ENCODE measurements at regions not wholly inside any gene's neighbourhood (a gene's known extent, or its start where the extent isn't known, plus 50 kb on each side); places are given as distances from the start of the nearest gene placed in this dataset.

- Histone ChIP-seq H3K27ac (ENCODE audit: low read depth, low read length) (no peak overlapping the region), H3K4me1 (ENCODE audit: insufficient read depth, low read length) (peaks cover 19% of the 10 kb centered on the region), H3K79me2 (ENCODE audit: insufficient read depth, low read length) (no peaks in the 10 kb centered on the region), H3K27me3 (ENCODE audit: insufficient read depth, low read length) (no peaks in the 10 kb centered on the region), H4K20me1 (ENCODE audit: insufficient read depth, low read length) (no peaks in the 10 kb centered on the region), H2AFZ (ENCODE audit: low read length) (no peak overlapping the region), H3K9me3 (ENCODE audit: low read depth, low read length) (no peaks in the 10 kb centered on the region), H3K4me3 (ENCODE audit: insufficient read depth, low read length) (no peak overlapping the region), H3K4me2 (ENCODE audit: insufficient read depth, low read length) (no peak overlapping the region), H3K36me3 (ENCODE audit: insufficient read depth, low read length) (no peaks in the 10 kb centered on the region)
- no peak for DNase-seq (ENCODE audit: insufficient read length, low spot score, missing footprints)
- TF ChIP-seq CTCF (IDR thresholded peaks at IDR 0.05; ENCODE audit: extremely low read depth, low read depth, low read length): no peak
These were observed 126.4 kb upstream of the GAS1 start for GRCh38 chr9:87073692-87074091.

- peaks cover 10% of the 10 kb centered on the region for H3K4me1 ChIP-seq (ENCODE audit: insufficient read depth, low read length)
- H3K4me2 ChIP-seq (ENCODE audit: insufficient read depth, low read length): no peak overlapping the region
- no peaks in the 10 kb centered on the region for H3K27me3 ChIP-seq (ENCODE audit: insufficient read depth, low read length)
- H2AFZ ChIP-seq (ENCODE audit: low read length): no peak overlapping the region
- H4K20me1 ChIP-seq (ENCODE audit: insufficient read depth, low read length): no peaks in the 10 kb centered on the region
- no peaks in the 10 kb centered on the region for H3K9me3 ChIP-seq (ENCODE audit: low read depth, low read length)
- no peak overlapping the region for H3K4me3 ChIP-seq (ENCODE audit: insufficient read depth, low read length)
- H3K27ac ChIP-seq (ENCODE audit: low read depth, low read length): no peak overlapping the region
- TF ChIP-seq CTCF (IDR thresholded peaks at IDR 0.05; ENCODE audit: extremely low read depth, low read depth, low read length): no peak
- no peaks in the 10 kb centered on the region for H3K79me2 ChIP-seq (ENCODE audit: insufficient read depth, low read length)
- H3K36me3 ChIP-seq (ENCODE audit: insufficient read depth, low read length): no peaks in the 10 kb centered on the region
- no peak for DNase-seq (ENCODE audit: insufficient read length, low spot score, missing footprints)
These were observed 128.2 kb upstream of the GAS1 start for GRCh38 chr9:87075537-87075936.

GRCh38 chr9:87076825-87077224 is 129.5 kb upstream of the GAS1 start:
- H3K27me3 ChIP-seq (ENCODE audit: insufficient read depth, low read length): no peaks in the 10 kb centered on the region
- H3K4me2 ChIP-seq (ENCODE audit: insufficient read depth, low read length): no peak overlapping the region
- no peaks in the 10 kb centered on the region for H3K79me2 ChIP-seq (ENCODE audit: insufficient read depth, low read length)
- H4K20me1 ChIP-seq (ENCODE audit: insufficient read depth, low read length): no peaks in the 10 kb centered on the region
- no peaks in the 10 kb centered on the region for H3K36me3 ChIP-seq (ENCODE audit: insufficient read depth, low read length)
- no peak for DNase-seq (ENCODE audit: insufficient read length, low spot score, missing footprints)
- H3K4me1 ChIP-seq (ENCODE audit: insufficient read depth, low read length): peaks cover 17% of the 10 kb centered on the region
- H3K9me3 ChIP-seq (ENCODE audit: low read depth, low read length): no peaks in the 10 kb centered on the region
- TF ChIP-seq CTCF (IDR thresholded peaks at IDR 0.05; ENCODE audit: extremely low read depth, low read depth, low read length): no peak
- H3K4me3 ChIP-seq (ENCODE audit: insufficient read depth, low read length): no peak overlapping the region
- H2AFZ ChIP-seq (ENCODE audit: low read length): no peak overlapping the region
- no peak overlapping the region for H3K27ac ChIP-seq (ENCODE audit: low read depth, low read length)

DNA sequence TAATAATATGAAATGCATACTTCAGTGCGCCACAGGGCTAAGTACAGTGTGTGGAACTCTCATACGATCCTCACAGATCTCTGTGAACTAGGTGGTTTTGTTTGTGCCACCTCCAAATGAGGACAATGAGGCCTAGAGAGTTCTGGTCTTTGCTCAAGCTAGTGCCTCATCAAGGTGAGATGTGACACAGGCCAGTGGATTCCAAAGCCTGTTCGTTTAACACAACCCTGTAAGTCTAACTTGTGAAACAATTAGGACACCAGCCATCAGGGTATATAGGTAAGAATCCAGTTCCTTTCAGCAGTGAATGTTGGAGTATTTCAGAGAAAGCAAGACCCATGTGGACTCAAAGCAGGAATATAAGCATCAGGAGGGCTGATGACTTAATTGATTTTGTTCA is 130.7 kb upstream of the GAS1 start:
- Histone ChIP-seq H2AFZ (ENCODE audit: low read length) (no peak overlapping the region), H3K27ac (ENCODE audit: low read depth, low read length) (no peak overlapping the region), H4K20me1 (ENCODE audit: insufficient read depth, low read length) (no peaks in the 10 kb centered on the region), H3K4me1 (ENCODE audit: insufficient read depth, low read length) (peaks cover 17% of the 10 kb centered on the region), H3K36me3 (ENCODE audit: insufficient read depth, low read length) (no peaks in the 10 kb centered on the region), H3K79me2 (ENCODE audit: insufficient read depth, low read length) (no peaks in the 10 kb centered on the region), H3K4me3 (ENCODE audit: insufficient read depth, low read length) (no peak overlapping the region), H3K4me2 (ENCODE audit: insufficient read depth, low read length) (peak overlapping the region; percentile 1), H3K27me3 (ENCODE audit: insufficient read depth, low read length) (no peaks in the 10 kb centered on the region), H3K9me3 (ENCODE audit: low read depth, low read length) (no peaks in the 10 kb centered on the region)
- DNase-seq (ENCODE audit: insufficient read length, low spot score, missing footprints): no peak
- no peak for TF ChIP-seq CTCF (IDR thresholded peaks at IDR 0.05; ENCODE audit: extremely low read depth, low read depth, low read length)

All from osteoblast (primary cell).